ENCODE measurements at regions not wholly inside any gene's neighbourhood (a gene's known extent, or its start where the extent isn't known, plus 50 kb on each side); places are given as distances from the start of the nearest gene placed in this dataset.

GRCh38 chr16:16864536-16864935, 485.6 kb downstream of the NPIPA7 start:
- intact Hi-C loops (cut with DNase I; ENCODE audit: low total_unique reads) = no loop called here
- H3K4me3 ChIP-seq (ENCODE audit: low read depth, poor library complexity, severe bottlenecking) = no peak overlapping the region
- DNase-seq (ENCODE audit: low spot score in 2 of 2) = no peak
- TF ChIP-seq POLR2A (IDR thresholded peaks at IDR 0.05) = no peak
- TF ChIP-seq, protein P1, sequence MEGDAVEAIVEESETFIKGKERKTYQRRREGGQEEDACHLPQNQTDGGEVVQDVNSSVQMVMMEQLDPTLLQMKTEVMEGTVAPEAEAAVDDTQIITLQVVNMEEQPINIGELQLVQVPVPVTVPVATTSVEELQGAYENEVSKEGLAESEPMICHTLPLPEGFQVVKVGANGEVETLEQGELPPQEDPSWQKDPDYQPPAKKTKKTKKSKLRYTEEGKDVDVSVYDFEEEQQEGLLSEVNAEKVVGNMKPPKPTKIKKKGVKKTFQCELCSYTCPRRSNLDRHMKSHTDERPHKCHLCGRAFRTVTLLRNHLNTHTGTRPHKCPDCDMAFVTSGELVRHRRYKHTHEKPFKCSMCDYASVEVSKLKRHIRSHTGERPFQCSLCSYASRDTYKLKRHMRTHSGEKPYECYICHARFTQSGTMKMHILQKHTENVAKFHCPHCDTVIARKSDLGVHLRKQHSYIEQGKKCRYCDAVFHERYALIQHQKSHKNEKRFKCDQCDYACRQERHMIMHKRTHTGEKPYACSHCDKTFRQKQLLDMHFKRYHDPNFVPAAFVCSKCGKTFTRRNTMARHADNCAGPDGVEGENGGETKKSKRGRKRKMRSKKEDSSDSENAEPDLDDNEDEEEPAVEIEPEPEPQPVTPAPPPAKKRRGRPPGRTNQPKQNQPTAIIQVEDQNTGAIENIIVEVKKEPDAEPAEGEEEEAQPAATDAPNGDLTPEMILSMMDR (IDR thresholded peaks at IDR 0.05) = no peak
- 71 to 80% methylated on average over 4 of the region's 4 CpGs for WGBS, 2 donors

GRCh38 chr16:16865374-16865773, 486.4 kb downstream of the NPIPA7 start:
- intact Hi-C loops (cut with DNase I; ENCODE audit: low total_unique reads) = no loop called here
- whole genome bisulfite sequencing, 2 donors = 87 to 93% methylated on average over 3 of the region's 3 CpGs
- TF ChIP-seq POLR2A (IDR thresholded peaks at IDR 0.05) = no peak
- TF ChIP-seq, protein P1 (IDR thresholded peaks at IDR 0.05) = no peak
- DNase-seq (ENCODE audit: low spot score in 2 of 2) = no peak
- no peak overlapping the region for H3K4me3 ChIP-seq (ENCODE audit: low read depth, poor library complexity, severe bottlenecking)

DNA sequence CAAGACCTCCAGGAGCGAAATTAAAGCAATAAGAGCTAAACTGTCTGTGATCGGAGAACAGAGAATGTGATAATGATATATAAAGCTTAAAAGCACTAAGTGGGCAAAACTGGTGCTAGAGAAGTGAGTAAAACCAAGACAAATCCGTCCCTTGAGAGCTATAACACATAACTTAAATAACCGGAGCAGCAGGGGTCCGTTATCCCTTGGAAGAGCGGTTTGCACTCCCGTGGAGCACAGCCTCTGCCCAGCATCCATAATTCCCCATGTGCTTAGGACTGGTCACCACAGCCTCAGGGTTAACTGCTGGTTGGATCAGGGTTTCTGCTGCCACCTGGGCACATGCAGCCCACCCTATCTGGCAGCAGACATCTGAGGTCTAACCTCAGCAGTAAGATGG, 489.0 kb downstream of the NPIPA7 start:
- DNase-seq (ENCODE audit: low spot score in 2 of 2) = no peak
- TF ChIP-seq, protein P1 (IDR thresholded peaks at IDR 0.05) = no peak
- intact Hi-C loops (cut with DNase I; ENCODE audit: low total_unique reads) = no loop called here
- WGBS, 2 donors = 49 to 55% methylated on average over 7 of the region's 7 CpGs
- no peak overlapping the region for H3K4me3 ChIP-seq (ENCODE audit: low read depth, poor library complexity, severe bottlenecking)

DNA sequence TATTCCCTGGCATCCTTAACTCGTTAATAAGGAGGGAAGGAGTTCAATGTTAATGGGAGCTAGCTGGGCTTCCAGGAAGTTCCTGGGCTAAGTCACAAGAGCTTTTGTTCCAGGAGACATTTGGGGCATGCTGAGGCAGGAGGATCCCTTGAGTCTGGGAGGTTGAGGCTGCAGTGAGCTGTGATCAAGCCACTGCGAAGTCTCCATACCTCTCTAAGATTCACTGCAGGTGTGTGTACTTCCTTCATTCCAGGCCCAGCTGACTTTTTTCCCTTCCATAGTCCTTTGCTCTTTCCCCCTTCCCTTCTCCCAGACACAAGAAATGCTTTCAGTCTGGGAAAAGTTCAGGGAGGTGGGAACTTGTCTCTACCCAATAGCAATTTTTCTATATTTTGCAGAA, 489.8 kb downstream of the NPIPA7 start:
- TF ChIP-seq, protein P1 (IDR thresholded peaks at IDR 0.05) = no peak
- TF ChIP-seq POLR2A (IDR thresholded peaks at IDR 0.05) = no peak
- no peak overlapping the region for H3K4me3 ChIP-seq (ENCODE audit: low read depth, poor library complexity, severe bottlenecking)
- 15% methylated on average over 2 of the region's 2 CpGs for WGBS, 2 donors
- intact Hi-C loops (cut with DNase I; ENCODE audit: low total_unique reads) = no loop called here
- DNase-seq (ENCODE audit: low spot score in 2 of 2) = no peak

DNA sequence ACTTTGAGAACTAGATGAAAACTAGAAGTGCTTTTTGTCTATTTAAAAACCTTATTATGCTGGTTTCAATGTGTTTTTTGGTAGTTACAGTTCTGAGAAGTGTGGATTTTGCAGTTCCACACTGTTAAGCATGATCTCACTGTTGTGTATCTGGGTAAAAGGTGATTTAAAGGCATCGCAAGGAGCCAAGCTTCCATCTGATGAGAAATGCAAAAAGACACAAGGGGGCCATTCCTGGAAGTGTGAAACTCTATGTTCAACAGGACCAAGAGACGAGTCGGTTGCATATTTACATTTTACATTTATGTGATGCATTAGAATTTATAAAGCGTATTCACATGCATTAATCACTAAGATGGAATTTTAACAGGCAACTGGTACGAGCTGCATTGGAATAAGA, 490.8 kb downstream of the NPIPA7 start:
- intact Hi-C loops (cut with DNase I; ENCODE audit: low total_unique reads) = no loop called here
- no peak for TF ChIP-seq POLR2A (IDR thresholded peaks at IDR 0.05)
- TF ChIP-seq, protein P1 (IDR thresholded peaks at IDR 0.05) = no peak
- WGBS, 2 donors = 66 to 76% methylated on average over 5 of the region's 5 CpGs
- H3K4me3 ChIP-seq (ENCODE audit: low read depth, poor library complexity, severe bottlenecking) = no peak overlapping the region
- no peak for DNase-seq (ENCODE audit: low spot score in 2 of 2)

DNA sequence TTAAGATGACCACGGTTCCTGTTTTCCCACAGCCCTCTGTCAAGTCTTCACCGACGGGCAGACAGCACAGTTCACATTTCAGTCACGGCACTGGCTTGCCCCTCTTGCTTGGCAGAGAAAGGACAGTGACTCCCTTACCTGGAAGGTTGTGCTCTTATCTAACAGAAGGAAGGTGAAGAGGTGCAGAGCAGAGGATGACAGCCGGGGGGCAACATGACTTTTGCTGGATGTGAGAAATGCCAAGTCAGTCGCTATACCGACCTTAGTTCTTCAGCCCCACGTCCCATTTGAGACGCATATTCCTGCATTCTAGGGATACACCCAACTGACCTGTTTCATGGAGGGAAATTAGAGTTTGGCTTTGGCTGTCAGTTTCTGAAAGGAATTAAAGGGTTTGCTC, 492.3 kb downstream of the NPIPA7 start:
- intact Hi-C loops (cut with DNase I; ENCODE audit: low total_unique reads) = no loop called here
- WGBS, 2 donors = 55 to 57% methylated on average over 9 of the region's 9 CpGs
- no peak for TF ChIP-seq POLR2A (IDR thresholded peaks at IDR 0.05)
- TF ChIP-seq, protein P1 (IDR thresholded peaks at IDR 0.05) = no peak
- no peak overlapping the region for H3K4me3 ChIP-seq (ENCODE audit: low read depth, poor library complexity, severe bottlenecking)
- no peak for DNase-seq (ENCODE audit: low spot score in 2 of 2)
